HFF-Myc (cell line): ENCODE measurements at regions not wholly inside any gene's neighbourhood (a gene's known extent, or its start where the extent isn't known, plus 50 kb on each side); places are given as distances from the start of the nearest gene placed in this dataset.

ENCODE experiments used
- DNase-seq: peaks from one replicate; pipeline ENCODE4 v3.0.0-alpha.2; 2011; ENCODE audit warnings: low read depth; ENCODE audit errors: extremely low read depth
- H3K4me3 ChIP-seq: replicated peaks from 2 replicates; pipeline ENCODE4 v1.5.1; 2011; ENCODE audit warnings: low read depth, mild to moderate bottlenecking, control low read depth, low read length
- TF ChIP-seq, protein P1 (sequence below): IDR thresholded peaks from 2 replicates; pipeline ENCODE4 v1.5.1; 2012; ENCODE audit warnings: mild to moderate bottlenecking, low read depth, low read length, control low read depth; ENCODE audit errors: missing control alignments

DNA sequence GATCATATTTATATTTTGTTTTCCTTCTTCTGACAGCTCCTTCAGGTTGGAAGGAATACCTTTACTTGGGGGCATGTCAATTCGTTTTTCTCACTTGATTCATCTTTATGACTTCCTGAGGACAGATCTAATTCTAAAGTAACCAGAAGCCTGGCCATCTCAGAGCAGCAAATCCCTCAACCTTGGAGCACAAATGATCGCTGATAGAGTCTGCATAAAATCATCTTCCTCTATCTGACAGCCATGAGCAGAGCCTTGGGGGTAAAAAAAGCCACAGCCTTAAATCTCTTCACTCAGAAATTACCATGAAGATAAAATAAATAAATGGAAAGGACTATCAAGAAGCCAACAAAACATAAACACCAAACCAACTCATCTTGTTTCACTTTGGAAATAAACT is 325.8 kb downstream of the PRR16 start:
- no peak overlapping the region for H3K4me3 ChIP-seq
- TF ChIP-seq, protein P1, sequence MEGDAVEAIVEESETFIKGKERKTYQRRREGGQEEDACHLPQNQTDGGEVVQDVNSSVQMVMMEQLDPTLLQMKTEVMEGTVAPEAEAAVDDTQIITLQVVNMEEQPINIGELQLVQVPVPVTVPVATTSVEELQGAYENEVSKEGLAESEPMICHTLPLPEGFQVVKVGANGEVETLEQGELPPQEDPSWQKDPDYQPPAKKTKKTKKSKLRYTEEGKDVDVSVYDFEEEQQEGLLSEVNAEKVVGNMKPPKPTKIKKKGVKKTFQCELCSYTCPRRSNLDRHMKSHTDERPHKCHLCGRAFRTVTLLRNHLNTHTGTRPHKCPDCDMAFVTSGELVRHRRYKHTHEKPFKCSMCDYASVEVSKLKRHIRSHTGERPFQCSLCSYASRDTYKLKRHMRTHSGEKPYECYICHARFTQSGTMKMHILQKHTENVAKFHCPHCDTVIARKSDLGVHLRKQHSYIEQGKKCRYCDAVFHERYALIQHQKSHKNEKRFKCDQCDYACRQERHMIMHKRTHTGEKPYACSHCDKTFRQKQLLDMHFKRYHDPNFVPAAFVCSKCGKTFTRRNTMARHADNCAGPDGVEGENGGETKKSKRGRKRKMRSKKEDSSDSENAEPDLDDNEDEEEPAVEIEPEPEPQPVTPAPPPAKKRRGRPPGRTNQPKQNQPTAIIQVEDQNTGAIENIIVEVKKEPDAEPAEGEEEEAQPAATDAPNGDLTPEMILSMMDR: no peak
- DNase-seq: no peak

DNA sequence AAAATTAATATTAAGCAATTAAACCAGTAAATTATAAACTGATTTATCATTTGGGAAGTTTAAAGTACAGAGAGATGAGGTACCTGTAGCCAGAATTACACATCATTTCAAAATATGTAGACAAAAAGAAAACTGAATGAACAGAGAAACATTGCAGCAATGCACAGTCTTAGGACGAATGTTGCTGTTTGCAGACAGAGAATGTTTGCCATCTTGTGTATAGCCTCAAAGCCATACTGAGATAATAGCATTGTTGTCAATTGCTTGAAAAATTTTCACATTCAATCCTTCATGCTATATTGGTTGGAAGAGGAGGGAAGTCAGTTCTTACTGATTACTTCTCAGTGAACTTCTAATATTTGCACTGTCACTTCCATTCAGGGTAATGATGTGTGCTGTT is 326.2 kb downstream of the PRR16 start:
- DNase-seq: no peak
- TF ChIP-seq, protein P1: no peak
- no peak overlapping the region for H3K4me3 ChIP-seq

DNA sequence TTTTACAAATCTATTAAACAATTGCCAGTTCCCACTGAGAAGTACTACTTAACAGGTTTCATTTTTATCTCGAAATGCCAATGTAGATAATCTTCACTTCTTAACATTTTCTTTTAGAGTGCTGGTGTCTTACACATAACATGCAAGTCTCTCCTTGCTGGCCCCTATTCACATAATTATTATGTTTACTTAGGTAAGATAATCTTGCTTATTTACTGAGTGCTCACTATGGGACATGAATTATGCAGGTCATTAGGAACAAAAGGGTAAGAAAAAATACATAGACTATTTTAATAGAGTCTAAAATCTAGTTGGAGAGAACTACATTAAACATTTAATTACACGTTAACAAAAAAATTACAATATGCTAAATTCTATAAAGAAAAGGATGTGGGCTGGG is 328.4 kb downstream of the PRR16 start:
- H3K4me3 ChIP-seq: no peak overlapping the region
- no peak for DNase-seq
- TF ChIP-seq, protein P1: no peak

DNA sequence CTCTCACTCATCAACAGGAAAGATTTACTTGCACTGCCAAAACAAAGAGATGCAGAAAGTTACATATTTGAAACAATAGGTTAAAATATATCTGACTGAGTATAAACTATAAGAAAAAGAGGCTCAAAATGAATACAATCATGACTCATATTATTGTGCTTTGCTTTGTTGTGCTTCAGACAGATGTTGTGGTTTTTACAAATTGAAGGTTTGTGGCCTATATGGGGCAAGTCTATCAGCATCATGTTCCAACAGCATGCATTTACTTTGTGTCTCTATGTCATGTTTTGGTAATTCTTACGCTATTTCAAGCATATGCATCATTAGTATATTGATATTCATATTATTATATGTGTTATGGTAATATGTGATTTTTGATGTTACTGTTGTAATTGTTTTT is 330.0 kb downstream of the PRR16 start:
- DNase-seq: no peak
- TF ChIP-seq, protein P1: no peak
- no peak overlapping the region for H3K4me3 ChIP-seq

DNA sequence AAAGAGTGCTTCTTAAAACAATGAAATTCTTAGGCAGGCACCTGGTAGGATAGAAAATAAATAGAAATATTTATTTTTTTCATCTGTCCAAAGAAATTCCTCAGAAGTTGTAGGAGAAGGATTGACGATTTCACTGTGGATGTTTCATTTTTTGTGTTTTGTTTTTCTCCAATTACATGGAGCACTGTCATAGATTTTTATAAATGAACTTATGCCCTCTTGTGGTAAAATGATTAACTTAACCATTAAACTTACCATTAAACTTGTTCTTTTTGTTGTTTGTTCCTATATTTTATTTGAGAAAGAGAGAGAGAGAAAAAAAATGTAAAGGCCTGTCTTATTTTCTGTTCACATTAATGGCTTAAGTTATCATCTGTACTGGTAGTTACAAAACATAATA is 339.2 kb downstream of the PRR16 start:
- H3K4me3 ChIP-seq: no peak overlapping the region
- DNase-seq: no peak
- TF ChIP-seq, protein P1: no peak

DNA sequence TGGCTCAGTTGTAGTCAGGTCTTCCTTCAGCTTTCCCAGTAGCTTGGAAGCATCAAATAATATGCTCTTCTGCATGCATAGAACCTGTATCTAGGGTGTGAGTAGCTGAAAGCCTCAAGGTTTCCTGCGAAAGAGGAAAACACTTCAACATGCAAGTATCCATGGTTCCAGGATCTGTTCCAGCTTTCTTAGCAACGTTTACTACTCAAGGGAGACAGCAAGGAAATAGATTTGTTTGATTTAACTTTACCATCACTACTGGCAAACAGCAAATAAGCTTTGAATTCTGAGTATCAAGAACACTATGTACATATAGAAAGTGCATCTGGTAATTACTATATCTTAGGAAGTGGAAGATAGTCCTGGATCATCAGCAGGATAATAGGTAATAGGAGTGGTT is 341.0 kb downstream of the PRR16 start:
- no peak for DNase-seq
- H3K4me3 ChIP-seq: no peak overlapping the region
- TF ChIP-seq, protein P1: no peak

DNA sequence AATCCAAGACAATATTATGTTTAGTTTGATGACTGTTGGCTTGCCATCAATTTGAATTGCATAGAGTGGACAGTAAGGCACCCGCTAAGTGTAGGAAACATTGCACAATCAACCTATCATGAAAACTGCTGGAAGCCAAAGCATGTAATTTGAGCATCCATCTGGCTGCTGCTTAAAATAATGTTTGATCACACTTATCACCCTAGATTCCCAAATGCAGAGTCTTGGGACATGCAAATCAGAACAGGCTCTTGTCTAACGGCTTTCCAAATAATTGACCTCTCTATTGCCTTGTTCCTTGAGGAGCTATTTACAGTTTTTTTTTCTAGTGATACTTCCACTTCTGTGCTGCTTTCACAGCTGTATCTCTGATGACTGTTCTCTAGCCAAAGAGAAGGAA is 342.1 kb downstream of the PRR16 start:
- no peak overlapping the region for H3K4me3 ChIP-seq
- no peak for DNase-seq
- TF ChIP-seq, protein P1: no peak
